ENCODE measurements at regions not wholly inside any gene's neighbourhood (a gene's known extent, or its start where the extent isn't known, plus 50 kb on each side); places are given as distances from the start of the nearest gene placed in this dataset.
"Not testable (repeated sequence)": the region's sequence is repeated elsewhere in the genome, so short reads cannot be mapped to it uniquely, and the experiment has no call there.

- no peak for DNase-seq
These were observed 56.3 kb downstream of the SOX14 start for GRCh38 chr3:137820366-137820765.

- no peak for DNase-seq
These were observed 71.0 kb downstream of the SOX14 start for GRCh38 chr3:137835096-137835495.

- no peak for DNase-seq
These were observed 81.1 kb downstream of the SOX14 start for GRCh38 chr3:137845194-137845593.

DNA sequence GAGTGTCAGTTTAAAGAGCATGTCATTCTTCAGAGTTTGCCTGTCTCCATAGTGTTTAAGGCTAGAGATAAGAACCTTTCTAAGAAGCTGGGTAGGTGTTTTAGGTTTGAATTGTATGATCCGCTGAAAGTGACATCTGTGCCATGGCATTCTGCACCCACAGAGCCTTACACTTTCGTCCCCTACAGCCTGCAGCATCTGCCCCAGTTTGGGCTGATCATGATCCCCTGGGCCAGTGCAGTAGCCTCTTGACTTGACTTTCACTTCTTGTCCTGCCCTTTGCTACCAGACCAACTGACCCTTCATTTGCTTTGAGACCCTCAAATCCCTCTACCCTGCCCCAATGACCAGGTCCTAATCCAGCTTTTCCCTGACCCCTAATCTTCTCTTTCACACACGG lies 81.6 kb downstream of the SOX14 start:
- DNase-seq = no peak

- no peak for DNase-seq
These were observed 88.3 kb downstream of the SOX14 start for GRCh38 chr3:137852391-137852830.

DNA sequence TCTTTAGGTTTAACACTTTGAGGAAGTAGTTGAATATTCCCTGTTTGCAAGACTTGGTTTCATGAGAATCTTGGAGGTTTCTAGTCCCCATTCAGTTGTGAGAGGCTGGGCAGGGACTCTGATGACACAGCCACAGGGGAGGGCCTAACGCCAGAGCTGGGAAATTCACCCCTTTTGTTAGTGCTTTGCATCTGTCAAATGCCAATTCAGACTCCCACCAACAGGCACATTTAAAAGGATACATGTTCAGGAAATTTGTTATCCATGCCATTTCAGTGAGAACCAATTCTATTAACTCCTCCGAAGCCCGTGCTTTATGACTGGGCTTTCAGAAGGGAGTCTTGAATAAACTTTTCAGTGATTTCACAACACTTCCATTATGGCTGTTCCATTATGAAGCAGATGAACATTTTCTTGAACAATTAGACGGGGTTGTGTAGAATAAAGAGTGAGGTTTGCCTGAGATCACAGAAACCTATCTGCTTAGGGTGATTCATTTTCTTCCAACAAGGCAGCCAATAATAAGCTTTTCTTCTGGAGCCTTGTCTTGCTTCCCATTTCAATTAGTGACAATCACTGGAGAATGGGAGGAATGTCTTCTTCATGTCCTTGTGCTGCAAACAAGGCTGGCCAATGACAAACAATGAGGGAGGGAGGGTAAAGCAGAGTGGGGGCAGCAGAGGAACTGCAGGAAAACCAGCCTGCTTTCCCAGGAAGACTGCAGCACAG lies 90.6 kb downstream of the SOX14 start:
- DNase-seq = no peak

GRCh38 chr3:137866001-137866400 lies 101.9 kb downstream of the SOX14 start:
- no peak for DNase-seq

DNA sequence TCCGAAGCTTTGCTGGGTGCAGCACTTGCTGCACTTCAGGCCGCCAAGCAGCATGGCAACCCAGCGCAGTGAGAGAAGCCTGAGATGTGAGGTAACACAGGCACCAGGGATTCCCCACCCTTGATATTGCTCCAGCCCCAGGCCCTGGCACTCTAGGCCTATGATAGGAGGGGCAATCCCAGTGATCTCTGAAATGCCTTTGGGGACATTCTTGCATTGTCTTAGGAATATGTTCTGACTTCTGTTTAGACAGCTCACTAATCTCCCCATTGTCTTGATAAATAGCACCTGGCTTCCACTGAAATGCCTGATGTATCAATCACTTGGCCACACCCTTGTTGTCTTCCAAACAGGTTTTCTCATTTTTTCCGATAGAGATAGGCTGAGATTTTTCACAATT lies 102.8 kb downstream of the SOX14 start:
- no peak for DNase-seq

DNA sequence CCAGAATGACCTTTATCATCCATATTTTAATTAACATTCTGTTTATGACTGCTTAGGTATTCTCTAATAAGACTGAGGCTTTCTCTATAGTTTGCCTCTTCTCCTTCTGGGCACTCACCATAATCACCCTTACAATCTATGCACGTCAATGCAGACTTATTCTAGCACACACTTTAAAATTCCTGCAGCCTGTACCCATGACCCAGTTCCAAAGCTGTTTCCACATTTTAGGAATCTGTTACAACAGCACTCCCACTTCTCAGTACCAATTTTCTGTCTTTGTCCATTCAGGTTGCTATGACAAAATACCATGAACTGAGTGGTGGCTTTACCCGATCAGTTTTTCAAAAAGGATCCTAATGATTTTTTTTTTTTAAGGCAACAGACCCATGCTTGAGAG lies 103.5 kb downstream of the SOX14 start:
- DNase-seq = no peak

GRCh38 chr3:137869022-137869421 lies 104.9 kb downstream of the SOX14 start:
- no peak for DNase-seq

- not testable (repeated sequence) for DNase-seq
These were observed 108.5 kb downstream of the SOX14 start for GRCh38 chr3:137872589-137872988.

DNA sequence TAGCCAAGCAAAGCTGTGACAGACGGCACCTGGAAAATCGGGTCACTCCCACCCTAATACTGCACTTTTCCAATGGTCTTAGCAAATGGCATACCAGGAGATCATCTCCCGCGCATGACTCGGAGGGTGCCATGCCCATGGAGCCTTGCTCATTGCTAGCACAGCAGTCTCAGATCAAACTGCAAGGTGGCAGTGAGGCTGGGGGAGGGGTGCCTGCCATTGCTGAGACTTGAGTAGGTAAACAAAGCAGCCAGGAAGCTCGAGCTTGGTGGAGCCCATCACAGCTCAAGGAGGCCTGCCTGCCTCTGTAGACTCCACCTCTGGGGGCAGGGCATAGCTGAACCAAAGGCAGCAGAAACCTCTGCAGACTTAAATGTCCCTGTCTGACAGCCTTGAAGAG lies 113.1 kb upstream of the CLDN18 start:
- DNase-seq = not testable (repeated sequence)

- DNase-seq = no peak
These were observed 102.8 kb upstream of the CLDN18 start for GRCh38 chr3:137906985-137907649.

DNA sequence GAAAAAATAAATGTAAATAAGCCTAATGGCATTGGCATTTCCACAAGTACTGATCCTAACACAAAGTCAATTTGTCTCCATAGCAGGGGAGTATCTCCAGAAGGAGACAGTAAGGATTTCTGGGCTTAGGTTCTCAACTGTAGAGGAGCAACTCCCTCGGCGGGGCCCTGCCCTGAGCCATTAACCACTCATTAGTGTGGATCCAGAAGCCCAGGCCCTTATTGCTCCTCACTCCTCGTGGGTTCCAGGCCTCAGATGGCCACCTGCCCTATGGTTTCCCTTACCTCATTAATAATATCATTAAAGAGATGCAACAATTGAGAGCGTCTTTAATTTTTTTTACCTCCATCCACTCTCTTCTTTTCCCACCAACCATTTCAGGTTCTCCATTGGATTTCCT lies 85.3 kb upstream of the CLDN18 start:
- no peak for DNase-seq

GRCh38 chr3:137925080-137925479 lies 84.9 kb upstream of the CLDN18 start:
- DNase-seq = no peak

DNA sequence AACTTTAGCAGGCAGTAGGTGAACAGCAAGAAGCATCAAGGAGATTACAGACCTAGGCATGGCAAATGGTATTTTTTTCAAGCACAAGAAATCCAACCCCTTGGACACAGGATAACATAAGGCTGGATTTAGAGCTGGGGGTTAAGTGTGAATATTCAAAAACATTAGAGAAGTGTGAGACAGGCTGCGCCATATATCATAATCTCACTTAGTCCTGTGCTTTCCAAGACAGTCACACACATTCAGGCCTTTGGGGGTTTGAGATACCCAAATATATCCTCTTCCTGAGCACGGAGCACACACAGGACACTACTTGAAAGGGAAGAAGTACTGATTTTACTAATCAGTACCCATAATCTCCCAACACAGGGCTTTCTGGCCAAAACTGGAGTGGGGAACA lies 83.0 kb upstream of the CLDN18 start:
- DNase-seq = no peak

DNA sequence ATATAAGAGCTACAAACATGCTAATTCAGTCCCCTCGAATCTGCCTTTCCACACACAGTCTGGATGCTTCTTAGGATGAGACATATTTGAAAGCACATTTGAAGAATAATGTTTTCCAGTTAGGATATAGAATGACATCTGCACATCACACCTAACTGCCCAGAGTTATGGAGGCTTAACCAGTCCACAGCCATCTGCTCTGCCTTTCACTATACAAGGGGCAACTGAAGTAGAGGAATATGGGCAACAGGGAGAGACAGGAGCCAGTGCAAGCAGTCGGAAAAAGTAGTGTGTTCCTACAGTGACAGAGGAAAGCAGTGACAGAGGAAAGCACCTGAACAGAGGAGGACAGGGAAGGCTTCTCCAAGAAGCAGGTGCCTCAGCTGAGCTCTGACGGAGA lies 79.0 kb upstream of the CLDN18 start:
- no peak for DNase-seq

DNA sequence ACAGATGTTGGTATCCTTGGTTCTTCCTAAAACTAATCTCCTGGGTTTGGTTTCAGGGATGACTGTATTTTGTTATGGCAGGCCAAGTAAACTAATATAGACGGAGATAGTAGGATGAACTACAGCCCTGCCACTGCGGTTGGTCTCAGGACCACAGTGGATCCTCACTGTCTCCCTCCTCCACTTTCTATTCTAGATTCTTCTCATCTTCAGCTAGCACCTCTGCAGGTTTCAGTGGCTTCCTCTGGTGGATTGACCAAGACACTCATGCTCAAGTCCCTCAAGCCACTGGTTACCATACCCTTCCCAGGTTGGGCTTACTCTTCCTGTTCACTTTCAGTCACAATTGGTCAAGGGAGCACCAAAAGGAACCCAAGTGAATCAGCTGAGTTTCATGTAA lies 71.1 kb upstream of the CLDN18 start:
- DNase-seq = no peak

- no peak for DNase-seq
These were observed 65.4 kb upstream of the CLDN18 start for GRCh38 chr3:137944593-137944992.

DNA sequence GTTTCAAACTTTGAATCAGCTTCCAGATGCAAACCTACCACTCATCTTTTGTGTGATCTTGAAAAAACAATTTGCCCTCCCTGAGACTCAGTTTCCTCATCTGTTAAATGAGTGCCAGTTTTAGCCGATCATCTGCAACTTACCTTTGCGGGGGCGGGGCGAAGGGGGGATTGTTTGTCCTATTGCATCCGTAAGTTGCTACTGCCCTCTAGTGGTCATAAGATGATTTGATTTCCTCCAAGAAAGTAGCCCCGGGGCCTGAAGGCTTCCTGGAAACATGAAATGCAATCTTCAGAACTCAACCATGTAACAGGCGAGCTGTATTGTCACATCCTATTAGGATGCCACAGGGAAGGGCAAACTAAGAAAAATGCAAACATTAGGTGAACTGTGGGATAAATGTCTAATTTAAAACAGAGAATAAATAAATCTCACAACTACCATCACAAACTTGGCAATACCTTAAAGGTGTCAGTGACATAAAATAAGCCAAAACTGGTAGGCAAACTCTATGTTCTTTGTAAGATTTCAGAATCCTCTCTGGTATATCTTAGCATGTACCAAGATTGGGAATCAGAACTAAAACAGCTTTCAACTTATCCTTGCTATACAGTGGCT lies 63.5 kb upstream of the CLDN18 start:
- DNase-seq = peak; percentile 63

GRCh38 chr3:137947117-137947516 lies 62.8 kb upstream of the CLDN18 start:
- no peak for DNase-seq

DNA sequence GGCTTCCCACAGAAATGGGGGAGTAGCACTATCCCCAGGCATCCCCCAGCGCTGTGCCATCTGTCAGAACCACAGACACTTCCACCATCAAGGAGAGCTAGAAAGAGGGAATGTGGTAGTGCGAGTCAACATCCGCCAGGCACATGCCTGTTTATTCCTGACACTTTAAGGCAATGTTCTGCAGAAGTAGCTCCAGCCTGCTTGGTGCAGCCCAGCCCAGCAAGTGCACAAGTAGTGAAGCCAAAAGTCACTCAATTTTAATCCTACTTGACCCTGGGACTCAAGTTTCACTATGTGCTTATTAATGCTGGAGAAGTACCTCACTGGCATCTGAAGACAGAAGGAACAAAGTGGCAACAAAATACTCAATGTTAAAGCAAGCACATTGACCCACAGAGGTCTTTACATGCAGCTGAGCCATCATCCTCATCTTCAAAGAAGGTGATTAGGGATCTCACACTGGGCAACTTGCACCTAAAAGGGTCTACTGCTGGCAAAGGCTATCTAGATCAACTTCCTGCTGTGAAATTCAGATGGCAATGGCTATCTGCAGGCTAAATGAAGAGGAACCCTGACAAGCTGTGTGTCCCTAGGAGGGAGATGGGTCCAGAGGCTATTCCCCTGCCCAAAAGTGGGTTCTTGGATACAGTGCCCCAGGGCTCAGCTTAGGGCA lies 61.4 kb upstream of the CLDN18 start:
- no peak for DNase-seq

GRCh38 chr3:137958636-137959035 lies 51.3 kb upstream of the CLDN18 start:
- DNase-seq = no peak

Data from activated CD4-positive, alpha-beta T cell treated with anti-CD3 and anti-CD28 coated beads for 48 hours (primary cell).